CD1c-positive myeloid dendritic cell (primary cell): ENCODE measurements at regions not wholly inside any gene's neighbourhood (a gene's known extent, or its start where the extent isn't known, plus 50 kb on each side); places are given as distances from the start of the nearest gene placed in this dataset.
"Not testable (repeated sequence)": the region's sequence is repeated elsewhere in the genome, so short reads cannot be mapped to it uniquely, and the experiment has no call there.

ENCODE experiments used
- DNase-seq: peaks from one replicate; pipeline ENCODE4 v3.0.0-alpha.2; 2016; ENCODE audit errors: extremely low spot score

DNA sequence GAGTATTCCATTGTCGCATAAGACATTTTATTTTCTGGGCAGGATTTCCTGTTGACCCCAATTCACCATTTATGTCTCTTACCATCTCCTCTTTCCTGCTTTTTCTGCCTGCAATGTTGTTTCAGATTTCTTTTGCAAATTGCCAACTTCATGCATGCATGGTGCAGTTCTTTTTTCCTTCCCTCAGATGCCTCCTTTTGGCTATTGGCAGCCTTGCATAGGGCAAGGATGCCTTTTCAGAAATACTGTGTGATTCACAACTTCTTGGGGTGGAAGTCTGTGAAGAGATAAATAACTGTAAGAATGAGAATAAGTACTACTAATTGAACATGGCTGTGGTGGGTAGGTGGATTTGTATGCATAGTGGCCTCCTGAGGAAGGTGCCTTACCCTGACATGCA is 116.7 kb downstream of the SOX4 start:
- DNase-seq, result no peak

DNA sequence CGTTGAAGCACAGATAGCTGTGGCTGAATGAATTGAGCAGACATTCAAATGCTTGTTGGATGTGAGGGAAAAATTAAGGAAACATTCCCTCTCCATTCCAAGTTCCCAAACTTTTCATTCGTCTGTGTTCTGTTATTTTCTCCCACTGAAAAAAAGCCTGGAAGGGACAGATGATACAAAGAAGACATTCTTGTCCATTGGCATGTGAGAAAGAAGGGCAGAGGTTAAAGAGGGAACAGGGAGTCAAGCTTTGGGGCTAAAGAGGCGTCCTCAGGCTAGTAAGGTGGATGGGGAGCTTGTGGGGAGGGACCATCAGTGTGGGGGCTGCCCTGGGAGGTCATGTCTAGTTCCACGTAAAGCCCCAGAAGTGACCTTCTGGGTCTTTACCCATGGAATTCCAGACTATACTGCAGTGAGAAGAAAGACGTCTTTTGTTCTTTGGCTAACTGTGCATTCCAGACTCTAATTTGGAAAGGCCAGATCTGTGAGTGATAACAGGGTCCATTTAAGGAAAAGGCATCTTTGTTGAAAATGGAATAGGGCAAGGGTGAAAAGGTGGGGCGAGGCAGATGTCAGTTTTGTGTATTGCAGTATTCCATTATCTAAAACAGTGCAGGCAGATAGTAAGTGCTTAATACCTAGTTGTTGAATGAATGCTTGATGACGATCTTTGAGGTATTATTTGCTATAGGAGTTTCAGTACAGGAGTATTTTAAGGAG is 117.5 kb downstream of the SOX4 start:
- DNase-seq, result no peak

DNA sequence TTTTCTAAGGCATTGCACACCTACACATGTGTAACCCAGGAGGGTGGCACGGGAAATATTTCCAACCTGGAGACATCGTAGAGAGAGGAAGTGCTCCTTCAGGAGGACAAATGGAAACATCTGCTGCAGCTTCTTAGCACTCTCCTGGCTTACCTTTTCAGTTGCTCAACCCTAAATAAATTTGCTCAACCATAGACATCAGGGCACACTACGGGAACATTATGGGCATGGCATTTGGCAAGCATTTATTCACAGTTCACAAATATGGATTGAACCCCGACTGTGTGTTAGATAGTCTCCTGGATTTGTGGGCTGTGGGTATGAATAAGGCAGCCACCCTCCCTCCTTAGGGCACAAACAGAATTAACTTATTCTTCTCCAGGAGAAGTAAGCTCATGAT is 118.7 kb downstream of the SOX4 start:
- no peak for DNase-seq

DNA sequence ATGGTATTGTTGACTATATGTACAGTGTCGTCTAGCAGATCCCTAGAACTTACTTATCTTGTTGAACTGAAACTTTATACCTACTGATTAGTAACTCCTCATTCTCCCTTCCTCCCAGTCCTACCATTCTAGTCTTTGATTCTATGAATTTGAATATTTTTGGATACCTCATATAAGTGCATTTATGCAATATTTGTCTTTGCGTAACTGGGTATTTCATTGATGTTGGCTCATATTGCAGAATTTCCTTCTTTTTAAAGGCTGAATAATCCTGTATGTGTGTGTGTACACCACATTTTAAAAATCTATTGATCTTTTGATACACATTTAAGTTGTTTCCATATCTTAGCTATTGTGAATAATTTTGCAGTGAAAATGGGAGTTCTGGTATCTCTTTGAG is 119.9 kb downstream of the SOX4 start:
- DNase-seq, result no peak

DNA sequence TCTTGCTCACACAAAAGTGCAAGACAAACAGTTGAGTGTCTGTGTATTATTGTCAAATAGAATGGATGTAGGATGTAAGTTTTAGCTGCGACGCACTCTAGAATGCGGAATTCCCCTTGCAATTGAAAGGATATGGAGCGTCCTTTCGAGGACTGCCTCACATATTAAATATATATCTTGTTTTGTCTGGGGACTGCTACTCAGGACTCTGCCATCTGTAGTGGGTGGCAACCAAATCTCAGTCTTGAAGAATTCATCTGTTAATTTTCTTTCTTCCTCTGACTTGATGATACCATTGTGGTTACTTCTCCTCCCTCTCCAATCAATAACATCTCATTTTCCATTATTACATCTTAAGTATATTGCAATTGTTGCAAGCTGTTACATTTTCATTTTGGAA is 121.6 kb downstream of the SOX4 start:
- no peak for DNase-seq

DNA sequence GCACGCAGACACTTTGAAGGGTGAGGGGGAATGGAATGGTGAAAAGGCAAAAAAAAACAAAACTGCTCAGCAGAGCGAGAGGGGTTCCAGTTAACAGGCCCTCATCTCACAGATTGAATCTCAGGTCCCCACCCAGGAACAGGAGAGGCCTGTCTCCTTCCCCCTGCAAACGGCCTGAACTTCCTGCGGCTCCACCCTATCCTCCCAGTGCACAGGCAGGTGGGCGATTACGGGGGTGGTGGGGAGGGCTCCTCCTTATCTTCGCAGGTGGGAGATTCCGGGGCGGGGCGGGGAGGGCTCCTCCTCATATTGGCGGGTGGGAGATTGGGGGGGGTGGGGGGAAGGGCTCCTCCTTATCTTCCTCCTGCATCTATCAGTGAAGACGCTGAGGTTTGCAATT is 129.0 kb downstream of the SOX4 start:
- no peak for DNase-seq

DNA sequence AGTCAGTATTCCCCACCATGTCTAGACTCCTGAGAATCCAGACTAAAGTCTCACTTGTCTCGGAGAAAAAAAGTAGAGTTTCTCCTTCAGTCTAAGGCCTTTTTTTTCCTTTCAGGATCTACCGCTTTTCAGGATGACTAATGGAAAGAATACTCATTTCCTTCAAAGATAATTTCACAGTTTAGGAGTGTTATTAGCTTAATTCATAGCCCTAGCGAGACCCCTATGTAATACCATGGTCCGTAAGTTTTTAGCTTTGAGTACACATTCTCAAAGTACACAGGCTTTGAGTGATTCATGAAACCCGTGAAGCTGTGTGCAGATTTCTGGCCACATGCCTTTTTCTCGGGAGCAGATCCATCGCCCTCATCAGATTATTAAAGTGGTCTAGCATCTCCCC is 133.1 kb downstream of the SOX4 start:
- no peak for DNase-seq

DNA sequence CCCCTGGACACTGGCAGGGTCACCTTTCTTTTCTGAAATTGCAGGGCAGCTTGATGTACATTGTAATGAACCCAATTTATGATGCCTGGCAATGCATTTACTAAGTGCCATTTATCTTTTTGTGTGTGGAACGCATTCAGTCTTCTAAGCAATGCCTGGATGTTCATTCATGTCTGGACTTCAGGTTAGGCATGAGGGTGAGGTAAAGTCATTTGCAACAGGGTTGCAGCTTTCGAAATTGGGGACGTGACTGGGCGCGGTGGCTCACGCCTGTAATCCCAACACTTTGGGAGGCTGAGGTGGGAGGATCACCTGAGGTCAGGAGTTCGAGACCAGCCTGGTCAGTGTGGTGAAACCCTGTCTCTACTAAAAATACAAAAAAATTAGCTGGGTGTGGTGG is 134.6 kb downstream of the SOX4 start:
- DNase-seq, result no peak

DNA sequence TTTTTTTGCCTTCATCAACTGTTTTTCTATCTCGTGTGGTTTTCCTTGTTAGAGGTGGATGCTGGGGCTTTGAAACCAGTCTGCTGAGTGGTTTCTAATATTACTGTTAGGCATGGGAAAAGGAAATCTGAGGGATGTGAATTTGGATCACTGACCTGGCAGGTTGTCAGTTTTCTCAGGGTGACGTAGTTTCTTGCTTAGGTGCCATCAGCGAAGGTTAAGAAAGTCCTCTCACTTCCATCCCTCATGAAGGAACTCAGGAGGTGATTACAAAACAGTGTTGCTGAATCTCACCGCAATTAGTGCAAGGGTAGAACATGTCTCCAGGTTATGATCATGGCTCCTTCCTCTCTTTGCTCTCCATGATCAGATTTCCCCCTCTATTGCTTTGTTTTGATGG is 135.9 kb downstream of the SOX4 start:
- DNase-seq, result no peak

DNA sequence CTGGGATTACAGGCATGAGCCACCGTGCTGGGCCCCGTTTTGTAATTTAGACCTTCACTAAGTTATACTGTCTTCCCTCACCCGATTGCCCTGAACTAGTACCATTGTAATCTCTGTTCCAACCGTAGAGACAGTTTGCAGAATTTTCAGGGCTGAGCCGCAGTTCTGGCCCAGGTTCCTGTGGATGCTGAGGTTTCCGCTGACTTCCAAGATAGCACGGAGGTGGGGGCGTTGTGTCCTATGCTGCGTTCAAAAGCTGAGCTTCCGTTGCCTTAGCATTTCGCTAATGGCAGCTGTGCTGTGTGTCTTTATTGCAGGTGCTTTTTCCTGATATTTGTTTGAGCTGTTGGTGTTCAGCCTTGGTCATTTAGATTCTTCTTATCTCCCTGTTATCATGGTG is 137.0 kb downstream of the SOX4 start:
- DNase-seq, result no peak

DNA sequence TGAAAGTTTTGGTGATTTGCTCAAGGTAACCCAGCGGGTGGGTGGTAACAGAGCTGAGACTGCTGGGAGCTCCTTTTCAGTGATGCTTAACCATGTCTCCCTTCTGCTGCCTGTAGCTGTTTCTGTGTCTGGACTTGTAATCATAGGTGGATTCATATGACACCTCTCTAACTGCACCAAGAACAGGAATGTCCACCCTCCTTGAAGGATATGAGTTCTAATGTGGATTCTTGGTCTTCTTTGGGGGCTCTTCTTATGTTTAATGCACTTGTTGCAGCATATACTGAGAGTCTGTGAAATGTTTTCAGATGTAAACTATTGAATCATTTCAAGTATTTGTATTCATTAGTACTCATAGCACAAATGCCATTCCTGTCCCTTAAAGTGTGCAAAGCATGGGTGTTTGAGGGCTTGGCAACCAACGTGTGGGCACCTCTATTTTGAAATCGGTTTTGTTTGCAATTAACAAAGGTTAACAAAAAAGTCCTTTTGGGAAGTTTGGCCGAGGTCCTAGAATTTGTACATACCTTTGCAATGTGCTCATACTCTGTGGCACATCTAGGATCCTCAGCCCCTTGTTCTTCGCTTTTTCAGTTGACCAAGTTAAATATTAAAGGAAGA is 138.0 kb downstream of the SOX4 start:
- no peak for DNase-seq

DNA sequence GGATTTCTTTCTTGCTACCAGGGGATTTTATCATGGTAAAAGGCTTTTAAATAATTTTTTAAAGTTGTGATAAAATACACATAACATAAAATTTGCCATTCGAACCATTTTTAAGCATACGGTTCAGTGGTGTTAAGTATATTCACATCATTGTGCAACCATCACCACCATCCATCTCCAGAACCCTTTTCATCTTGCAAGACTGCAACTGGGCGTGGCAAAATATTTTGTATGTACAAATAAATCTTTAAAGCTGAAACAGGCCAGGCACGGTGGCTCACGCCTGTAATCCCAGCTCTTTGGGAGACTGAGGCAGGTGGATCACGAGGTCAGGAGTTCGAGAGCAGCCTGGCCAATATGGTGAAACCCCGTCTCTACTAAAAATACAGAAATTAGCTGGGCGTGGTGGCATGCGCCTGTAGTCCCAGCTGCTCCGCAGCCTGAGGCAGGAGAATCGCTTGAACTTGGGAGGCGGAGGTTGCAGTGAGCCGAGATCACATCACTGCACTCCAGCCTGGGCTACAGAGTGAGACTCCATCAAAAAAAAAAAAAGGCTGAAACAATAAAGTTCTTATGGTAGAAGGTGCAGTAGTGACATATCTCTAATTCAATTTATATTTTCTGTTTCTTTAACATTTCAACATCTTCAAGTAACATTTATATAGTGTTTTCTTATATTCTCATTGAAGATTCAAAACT is 138.6 kb downstream of the SOX4 start:
- DNase-seq, result not testable (repeated sequence)

DNA sequence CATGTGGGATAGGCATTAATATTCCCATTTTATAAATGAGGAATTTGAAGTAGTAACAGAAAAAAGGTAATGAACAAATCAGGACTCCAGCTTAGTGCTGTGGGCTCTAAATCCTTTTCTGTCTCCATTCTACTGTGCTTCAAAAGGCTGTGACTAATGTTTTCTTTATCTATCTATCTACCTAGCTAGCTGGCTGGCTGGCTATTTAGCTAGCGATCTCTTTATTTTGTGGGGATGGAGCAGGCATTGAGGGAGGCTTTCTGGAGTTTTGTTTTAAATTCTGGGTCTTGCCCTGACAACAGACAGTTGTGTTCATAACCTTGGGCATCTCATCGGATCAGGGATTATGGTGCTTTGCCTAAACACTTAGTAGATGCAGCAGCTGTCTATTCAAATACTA is 139.2 kb downstream of the SOX4 start:
- DNase-seq, result no peak

DNA sequence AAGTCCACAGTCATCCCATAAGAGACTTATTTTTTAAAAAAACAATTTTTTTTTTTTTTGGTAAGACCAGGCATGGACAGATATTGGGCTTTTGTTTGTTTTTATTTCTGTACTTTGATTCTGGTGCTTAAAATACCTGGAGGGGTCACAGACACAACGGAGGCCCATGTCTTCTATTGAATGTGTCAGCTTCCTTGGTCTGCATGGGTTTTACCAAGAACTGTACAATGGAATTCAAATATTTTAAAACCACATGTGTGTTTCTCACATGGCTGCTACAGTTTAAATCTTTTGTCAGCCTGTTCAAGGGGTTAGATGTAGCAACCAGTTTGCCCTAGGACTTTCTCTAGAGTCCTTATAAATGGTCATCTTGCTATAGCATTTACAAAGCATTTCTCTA is 139.8 kb downstream of the SOX4 start:
- no peak for DNase-seq

DNA sequence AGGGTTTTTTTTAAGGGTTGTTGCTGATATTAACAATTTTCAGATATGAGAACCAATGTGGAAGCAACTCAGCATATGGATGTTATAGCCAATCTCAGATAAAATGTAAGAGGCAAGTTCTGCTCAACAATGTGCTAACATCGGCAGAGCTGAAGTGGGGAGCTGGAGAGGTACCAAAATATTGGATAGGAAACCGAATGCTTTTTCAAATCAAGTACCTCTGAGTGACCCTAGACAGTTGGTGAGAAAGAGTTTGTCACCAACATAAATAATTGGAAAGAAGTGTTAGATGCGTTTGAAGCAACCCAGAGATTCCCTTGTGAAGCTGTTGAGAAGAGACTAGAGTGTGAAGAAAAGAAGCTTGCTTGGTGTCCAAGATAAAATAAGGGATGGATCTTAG is 140.7 kb downstream of the SOX4 start:
- no peak for DNase-seq

DNA sequence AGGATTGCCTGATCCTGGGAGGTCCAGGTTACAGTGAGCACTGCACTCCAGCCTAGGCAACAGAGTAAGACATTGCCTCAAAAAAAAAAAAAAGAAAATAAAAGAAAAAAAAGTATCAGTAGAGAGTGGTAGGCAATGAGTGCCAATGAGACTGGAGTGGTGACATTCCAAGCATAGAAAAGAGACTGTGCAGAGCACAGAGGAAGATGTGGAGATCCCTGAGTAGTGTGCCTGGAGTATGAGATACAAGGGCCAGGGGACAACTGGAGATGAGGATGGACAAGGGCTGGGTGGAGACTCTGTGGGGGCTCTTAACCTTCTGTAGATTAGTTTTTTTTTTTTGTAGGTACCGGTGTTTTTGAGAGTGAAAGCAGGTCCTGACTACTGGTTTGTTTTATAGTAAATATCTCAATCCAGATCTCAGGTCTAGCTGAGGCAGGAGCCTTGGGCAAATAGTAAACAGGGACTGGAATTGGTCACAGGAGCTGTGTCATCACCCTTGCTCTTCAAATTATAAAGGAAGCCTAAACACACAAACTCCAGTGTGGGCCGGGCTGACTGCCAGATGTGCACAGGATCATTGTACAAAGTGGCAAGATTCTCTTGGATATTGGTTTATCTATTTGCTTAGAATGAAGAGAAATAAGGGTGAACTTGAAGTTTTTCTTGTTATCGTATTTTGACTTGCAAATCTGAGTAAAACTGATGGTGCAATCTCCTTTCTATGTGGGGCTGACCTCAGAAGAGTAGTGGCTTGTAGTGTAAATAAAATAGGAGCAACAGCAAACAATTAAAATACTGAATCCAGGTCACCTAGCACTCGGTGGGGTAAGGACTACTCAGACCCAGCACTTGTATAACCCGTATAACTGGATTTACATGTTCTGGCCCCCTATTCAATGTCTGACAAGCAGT is 144.9 kb downstream of the SOX4 start:
- DNase-seq, result no peak

DNA sequence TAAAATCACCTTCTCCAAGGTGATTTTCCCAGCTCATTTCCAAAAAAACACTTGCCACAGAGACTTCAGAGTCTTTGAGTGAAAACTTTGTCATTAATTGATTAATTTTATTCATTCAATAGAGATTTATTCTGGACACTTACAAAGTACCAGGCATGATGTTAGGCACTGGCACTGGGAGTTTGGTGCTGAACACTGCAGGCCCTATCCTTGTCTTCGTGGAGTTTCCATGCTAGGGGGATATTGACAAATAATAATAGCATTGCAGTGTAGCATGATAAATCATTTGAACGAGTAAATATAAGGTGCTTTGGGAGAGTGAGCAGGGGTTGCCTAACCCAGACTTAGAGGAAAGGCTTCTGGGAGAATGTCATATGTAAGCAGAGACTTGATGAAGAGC is 145.7 kb downstream of the SOX4 start:
- no peak for DNase-seq

DNA sequence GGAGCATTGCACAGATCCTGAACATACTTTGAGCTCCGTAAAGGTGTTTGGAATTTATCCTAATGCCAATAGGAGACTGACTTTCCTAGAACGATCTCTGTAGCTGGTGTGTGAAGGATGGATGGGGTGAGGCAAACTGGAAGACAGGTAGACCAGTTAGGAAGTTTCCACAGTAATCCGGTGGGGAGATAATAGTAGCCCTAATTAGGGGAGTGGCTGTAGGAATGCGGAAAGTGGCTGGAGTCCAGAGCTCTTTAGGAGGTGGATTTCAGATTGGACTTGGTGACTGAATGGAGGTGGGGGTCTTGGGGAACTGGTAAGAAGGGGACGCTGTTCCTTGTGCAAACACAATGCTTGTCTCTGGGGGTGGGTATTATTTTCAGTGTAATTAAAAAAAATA is 146.3 kb downstream of the SOX4 start:
- DNase-seq, result no peak

DNA sequence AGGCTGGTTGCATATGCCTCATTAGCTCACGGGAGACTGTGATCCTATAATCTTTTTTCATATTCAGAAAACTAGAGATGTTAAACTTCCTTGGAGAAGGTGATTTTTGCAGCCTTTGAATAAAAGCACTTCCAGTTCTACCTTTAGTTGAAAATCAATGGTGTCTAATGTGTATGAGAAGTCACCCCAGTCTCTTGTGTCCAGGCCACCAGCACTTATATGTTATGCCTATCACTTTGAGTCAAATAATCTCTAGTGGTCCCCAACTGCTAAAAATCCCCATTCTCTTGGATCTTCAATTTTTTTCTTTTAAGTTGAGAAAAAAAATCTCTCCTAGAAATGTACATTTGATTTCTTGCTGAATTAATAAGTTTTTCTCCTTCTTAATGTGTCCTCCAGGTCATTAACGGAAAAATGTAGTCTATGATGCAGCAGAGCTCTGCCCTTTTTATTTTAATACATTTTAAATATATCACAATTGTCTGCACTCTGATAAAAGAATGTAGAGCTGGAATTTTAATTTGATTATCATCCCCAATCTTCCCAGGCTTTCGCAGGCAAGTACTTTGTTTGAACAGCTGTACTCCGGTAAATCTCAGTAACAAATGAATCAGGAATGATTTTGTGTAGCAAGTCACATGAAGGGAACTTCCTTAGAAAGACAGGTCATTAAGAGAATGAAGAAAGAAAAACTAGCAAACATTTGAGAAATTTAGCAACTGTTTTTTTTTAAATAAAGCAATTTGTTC is 147.0 kb downstream of the SOX4 start:
- no peak for DNase-seq

DNA sequence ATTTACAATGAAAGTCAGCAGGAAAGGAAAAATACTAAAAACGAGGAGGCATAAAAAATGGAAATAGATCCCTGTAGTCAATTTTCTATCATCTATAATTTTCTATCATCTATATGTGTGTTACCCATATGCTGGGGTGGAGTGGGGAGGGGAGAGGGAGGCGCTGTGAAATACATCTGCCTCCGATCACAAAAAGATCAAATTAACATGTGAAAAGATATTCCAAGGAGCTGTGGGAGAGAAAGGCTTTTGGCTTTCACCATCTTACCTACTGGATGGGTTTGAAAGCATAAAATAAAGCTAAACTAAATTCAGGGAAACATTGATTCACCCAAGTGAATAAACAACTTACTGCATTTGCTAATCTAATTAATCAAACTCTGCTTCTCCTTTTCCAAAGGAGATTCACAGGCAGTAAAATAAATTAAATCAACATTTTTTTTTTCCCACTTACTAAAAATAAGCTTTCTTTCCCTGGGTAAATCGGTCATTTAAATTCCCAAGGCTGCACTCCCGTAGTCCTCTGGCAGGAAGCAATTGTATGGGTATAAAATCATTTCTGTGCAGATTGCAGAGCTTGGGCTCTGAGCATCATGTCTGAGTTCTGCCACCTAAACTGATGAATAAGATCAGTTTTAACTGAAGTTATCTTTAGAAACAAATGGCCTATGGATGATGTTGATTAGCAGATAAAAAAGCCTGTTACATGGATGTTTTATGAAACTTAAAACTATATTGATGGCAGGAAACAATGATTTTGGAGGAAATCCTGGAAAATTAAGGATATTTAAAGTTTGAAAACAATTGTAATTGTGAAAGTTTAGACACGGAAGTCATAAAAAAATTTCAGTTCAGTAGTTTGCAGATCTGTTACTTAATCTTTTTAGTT is 147.9 kb downstream of the SOX4 start:
- no peak for DNase-seq
